H9 (cell line): ENCODE measurements at regions not wholly inside any gene's neighbourhood (a gene's known extent, or its start where the extent isn't known, plus 50 kb on each side); places are given as distances from the start of the nearest gene placed in this dataset.

Experiments used
- DNase-seq: peaks from one replicate; pipeline ENCODE4 v3.0.0-alpha.2; 2017
- H2AFZ ChIP-seq: one replicate; pipeline ENCODE4 v1.6.1; 2013; ENCODE audit warnings: mild to moderate bottlenecking, low read length, control low read depth, moderate library complexity
- H2AK5ac ChIP-seq: 2 replicates; pipeline ENCODE4 v1.6.1; 2013; ENCODE audit warnings: low read length, control low read depth, mixed read lengths; ENCODE audit not compliant: insufficient read length
- H2BK120ac ChIP-seq: one replicate; pipeline ENCODE4 v1.6.1; 2013; ENCODE audit warnings: low read depth, mild to moderate bottlenecking, low read length, control low read depth, inconsistent platforms; ENCODE audit not compliant: poor library complexity, severe bottlenecking
- H2BK12ac ChIP-seq: 2 replicates; pipeline ENCODE4 v1.6.1; 2013; ENCODE audit warnings: low read length, control low read depth, mixed read lengths, low read depth; ENCODE audit not compliant: insufficient read length
- H2BK15ac ChIP-seq: 2 replicates; pipeline ENCODE4 v1.6.1; 2013; ENCODE audit warnings: low read depth, low read length, control low read depth
- H2BK20ac ChIP-seq: one replicate; pipeline ENCODE4 v1.6.1; 2013; ENCODE audit warnings: low read depth, mild to moderate bottlenecking, low read length, control low read depth, inconsistent platforms; ENCODE audit not compliant: poor library complexity, severe bottlenecking
- H2BK5ac ChIP-seq: 2 replicates; pipeline ENCODE4 v1.6.1; 2013; ENCODE audit warnings: low read length, control low read depth, mixed read lengths; ENCODE audit not compliant: insufficient read length
- H3K14ac ChIP-seq: 2 replicates; pipeline ENCODE4 v1.6.1; 2013; ENCODE audit warnings: low read length, control low read depth; ENCODE audit not compliant: insufficient read depth
- H3K18ac ChIP-seq: 2 replicates; pipeline ENCODE4 v1.6.1; 2013; ENCODE audit warnings: low read depth, mild to moderate bottlenecking, mixed read lengths, low read length, control low read depth; ENCODE audit not compliant: insufficient read length
- H3K23ac ChIP-seq: 2 replicates; pipeline ENCODE4 v1.6.1; 2013; ENCODE audit warnings: low read length, control low read depth, mixed read lengths, low read depth; ENCODE audit not compliant: insufficient read length
- H3K23me2 ChIP-seq: 2 replicates; pipeline ENCODE4 v1.6.1; 2013; ENCODE audit warnings: low read depth, mild to moderate bottlenecking, mixed read lengths, low read length, control low read depth; ENCODE audit not compliant: insufficient read length, poor library complexity, severe bottlenecking
- H3K27ac ChIP-seq: 2 replicates; pipeline ENCODE4 v1.5.1; 2013; ENCODE audit warnings: low read length, control low read depth, mixed read lengths, low read depth; ENCODE audit not compliant: insufficient read length
- H3K27me3 ChIP-seq: 2 replicates; pipeline ENCODE4 v1.6.1; 2013; ENCODE audit warnings: low read length, control low read depth, inconsistent platforms; ENCODE audit not compliant: insufficient read depth
- H3K4ac ChIP-seq: 2 replicates; pipeline ENCODE4 v1.6.1; 2013; ENCODE audit warnings: low read depth, mild to moderate bottlenecking, control low read depth, inconsistent platforms, low read length, moderate library complexity
- H3K4me1 ChIP-seq: 2 replicates; pipeline ENCODE4 v1.6.1; 2013; ENCODE audit warnings: low read length, control low read depth, inconsistent platforms; ENCODE audit not compliant: insufficient read depth
- H3K4me2 ChIP-seq: 2 replicates; pipeline ENCODE4 v1.6.1; 2013; ENCODE audit warnings: low read length, control low read depth, mixed read lengths; ENCODE audit not compliant: insufficient read length, insufficient read depth
- H3K56ac ChIP-seq: 2 replicates; pipeline ENCODE4 v1.6.1; 2013; ENCODE audit warnings: low read depth, mild to moderate bottlenecking, mixed read lengths, low read length, control low read depth; ENCODE audit not compliant: insufficient read length
- H3K79me1 ChIP-seq: 2 replicates; pipeline ENCODE4 v1.6.1; 2013; ENCODE audit warnings: low read depth, mild to moderate bottlenecking, moderate library complexity, low read length, control low read depth, inconsistent platforms; ENCODE audit not compliant: insufficient read depth, poor library complexity, severe bottlenecking
- H3K79me2 ChIP-seq: 2 replicates; pipeline ENCODE4 v1.6.1; 2013; ENCODE audit warnings: low read length, control low read depth, inconsistent platforms; ENCODE audit not compliant: insufficient read depth
- H3K9ac ChIP-seq: 2 replicates; pipeline ENCODE4 v1.6.1; 2013; ENCODE audit warnings: low read length, control low read depth, mixed read lengths; ENCODE audit not compliant: insufficient read length; ENCODE audit errors: extremely low read depth
- H3K9me3 ChIP-seq: one replicate; pipeline ENCODE4 v1.6.1; 2013; ENCODE audit warnings: low read depth, low read length, inconsistent platforms; ENCODE audit not compliant: control insufficient read depth
- H3T11ph ChIP-seq: one replicate; pipeline ENCODE4 v1.6.1; 2013; ENCODE audit warnings: mild to moderate bottlenecking, low read length, control low read depth, inconsistent platforms
- H4K20me1 ChIP-seq: one replicate; pipeline ENCODE4 v1.6.1; 2013; ENCODE audit not compliant: control insufficient read depth, insufficient read length, insufficient read depth
- H4K5ac ChIP-seq: 2 replicates; pipeline ENCODE4 v1.6.1; 2013; ENCODE audit warnings: low read depth, mild to moderate bottlenecking, mixed read lengths, low read length, control low read depth; ENCODE audit not compliant: insufficient read length
- H4K8ac ChIP-seq: replicated peaks from 2 replicates; pipeline ENCODE4 v1.6.1; 2013; ENCODE audit warnings: low read length, control low read depth, mixed read lengths, low read depth; ENCODE audit not compliant: insufficient read length
- H4K91ac ChIP-seq: 2 replicates; pipeline ENCODE4 v1.6.1; 2013; ENCODE audit warnings: low read depth, mild to moderate bottlenecking, moderate library complexity, mixed read lengths, low read length, control low read depth; ENCODE audit not compliant: insufficient read length
- H3K27ac Mint-ChIP-seq, 3 experiments: 2 replicates in 2 of 3; 3 replicates in 1 of 3; pipeline ENCODE4 v1.8.0; 2020 to 2021; ENCODE audit warnings: mixed read lengths in 3 of 3, mild to moderate bottlenecking in 1 of 3, moderate library complexity in 1 of 3
- H3K27me3 Mint-ChIP-seq: 2 replicates; pipeline ENCODE4 v1.8.0; 2021; ENCODE audit warnings: low read depth, mild to moderate bottlenecking, moderate library complexity, mixed read lengths
- H3K36me3 Mint-ChIP-seq, 3 experiments: 2 replicates in 2 of 3; 3 replicates in 1 of 3; pipeline ENCODE4 v1.8.0; 2020 to 2021; ENCODE audit warnings: low read depth in 3 of 3, mixed read lengths in 3 of 3; ENCODE audit not compliant: insufficient read depth in 1 of 3
- H3K4me1 Mint-ChIP-seq, 2 experiments: 2 replicates each; pipeline ENCODE4 v1.8.0; 2020; ENCODE audit warnings: mixed read lengths in 2 of 2
- H3K4me3 Mint-ChIP-seq, 2 experiments: 2 replicates in 1 of 2; 3 replicates in 1 of 2; pipeline ENCODE4 v1.8.0; 2020 to 2021; ENCODE audit warnings: mild to moderate bottlenecking in 2 of 2, mixed read lengths in 2 of 2, moderate library complexity in 1 of 2
- H3K9me3 Mint-ChIP-seq, 2 experiments: 2 replicates in 1 of 2; 3 replicates in 1 of 2; pipeline ENCODE4 v1.8.0; 2020; ENCODE audit warnings: mild to moderate bottlenecking in 2 of 2, mixed read lengths in 2 of 2, moderate library complexity in 1 of 2
- CTCF ChIP-seq: fragments of 200-600 bp; sonication (generic); conservative IDR thresholded peaks from 3 replicates; pipeline ENCODE4 v1.8.0; 2021; ENCODE audit warnings: antibody characterized with exemption, mild to moderate bottlenecking
- WGBS: extraction: QIAGEN DNeasy Blood & Tissue Kit; methylation state at CpG from one replicate; pipeline ENCODE4 v1.1.7; 2013; ENCODE audit warnings: missing lambda C conversion rate, low lambda C conversion rate, mixed read lengths; ENCODE audit not compliant: insufficient read length; ENCODE audit errors: extremely low coverage; 5-methylcytosine and 5-hydroxymethylcytosine counted together

GRCh38 chr5:75002271-75002670, 50.1 kb downstream of the GCNT4 start:
- Histone ChIP-seq H3K27me3 (no peaks in the 10 kb centered on the region), H3K9ac (no peak overlapping the region), H4K5ac (no peak overlapping the region), H2AFZ (no peak overlapping the region), H3K18ac (no peak overlapping the region), H3K23ac (no peak overlapping the region), H3K4ac (no peak overlapping the region), H2BK20ac (no peak overlapping the region), H2AK5ac (no peak overlapping the region), H3T11ph (no peak overlapping the region), H3K79me2 (no peaks in the 10 kb centered on the region), H3K79me1 (no peaks in the 10 kb centered on the region), H2BK5ac (no peak overlapping the region), H2BK120ac (no peak overlapping the region), H4K91ac (no peak overlapping the region), H4K20me1 (no peaks in the 10 kb centered on the region), H3K27ac (no peak overlapping the region), H3K4me2 (no peak overlapping the region), H2BK15ac (no peak overlapping the region), H3K23me2 (no peaks in the 10 kb centered on the region), H2BK12ac (no peak overlapping the region), H3K14ac (no peak overlapping the region), H3K56ac (no peak overlapping the region), H3K9me3 (peaks cover 5% of the 10 kb centered on the region), H3K4me1 (peaks cover 2% of the 10 kb centered on the region; the same call in 1 of the 2 replicates), H4K8ac (no peak overlapping the region)
- H3K27ac Mint-ChIP-seq: no peak overlapping the region
- no CpG with 5 or more reads among the region's 4 CpGs for WGBS
- peaks cover 18% of the 10 kb centered on the region in 2 experiments for H3K9me3 Mint-ChIP-seq
- H3K4me3 Mint-ChIP-seq: no peak overlapping the region
- no peak for DNase-seq
- H3K27me3 Mint-ChIP-seq: no peaks in the 10 kb centered on the region
- H3K36me3 Mint-ChIP-seq: peaks cover 8 to 18% (median 15%) of the 10 kb centered on the region in 3 experiments
- H3K4me1 Mint-ChIP-seq: peaks cover 8% of the 10 kb centered on the region in 2 experiments
- TF ChIP-seq CTCF: no peak
